CD14-positive monocyte (primary cell): ENCODE measurements at regions not wholly inside any gene's neighbourhood (a gene's known extent, or its start where the extent isn't known, plus 50 kb on each side); places are given as distances from the start of the nearest gene placed in this dataset.

Experiments used
- DNase-seq, 3 donors: peaks; one replicate each; pipeline ENCODE4 v3.0.0-alpha.2; 2011 to 2022
- H2AFZ ChIP-seq: 2 replicates; pipeline ENCODE4 v1.6.0; 2012; ENCODE audit warnings: mild to moderate bottlenecking, low read depth, low read length, inconsistent platforms; ENCODE audit not compliant: insufficient read depth, poor library complexity, severe bottlenecking
- H3K27ac ChIP-seq, 2 donors: 1 replicate in 1 of 2; 2 replicates in 1 of 2; pipeline ENCODE4 v1.5.1; 2012 to 2013; ENCODE audit warnings: low read length in 2 of 2, control low read depth in 1 of 2, inconsistent platforms in 1 of 2, low read depth in 1 of 2, mild to moderate bottlenecking in 1 of 2
- H3K27me3 ChIP-seq, 2 donors: one replicate each; pipeline versions ENCODE4 v1.6.0 to v1.6.1; 2011 to 2013; ENCODE audit warnings: low read length in 2 of 2; ENCODE audit not compliant: control insufficient read depth in 2 of 2, insufficient read depth in 2 of 2
- H3K36me3 ChIP-seq, 2 donors: replicated peaks in 1 of 2; 1 replicate in 1 of 2; 2 replicates in 1 of 2; pipeline versions ENCODE4 v1.5.1 to v1.6.1; 2012 to 2013; ENCODE audit warnings: low read length in 2 of 2, control low read depth in 1 of 2, inconsistent platforms in 1 of 2, mild to moderate bottlenecking in 1 of 2; ENCODE audit not compliant: insufficient read depth in 2 of 2, control insufficient read depth in 1 of 2
- H3K4me1 ChIP-seq, 2 donors: 1 replicate in 1 of 2; 2 replicates in 1 of 2; pipeline versions ENCODE4 v1.5.1 to v1.6.1; 2012 to 2013; ENCODE audit warnings: low read length in 2 of 2, control low read depth in 1 of 2, inconsistent platforms in 1 of 2, mild to moderate bottlenecking in 1 of 2, moderate library complexity in 1 of 2; ENCODE audit not compliant: insufficient read depth in 2 of 2, control insufficient read depth in 1 of 2
- H3K4me2 ChIP-seq: replicated peaks from 2 replicates; pipeline ENCODE3; 2012; ENCODE audit warnings: low read length, moderate library complexity, mild to moderate bottlenecking; ENCODE audit not compliant: poor library complexity, severe bottlenecking; ENCODE audit errors: extremely low read depth
- H3K4me3 ChIP-seq, 3 experiments: fragments of 200-600 bp in 1 of 3; sonication (generic) in 1 of 3; replicated peaks in 1 of 3; 1 replicate in 2 of 3; 2 replicates in 1 of 3; pipeline ENCODE4 v1.5.1; 2011 to 2013; ENCODE audit warnings: low read length in 3 of 3, mild to moderate bottlenecking in 3 of 3, control low read depth in 2 of 3, low read depth in 2 of 3, inconsistent platforms in 1 of 3, moderate library complexity in 1 of 3
- H3K79me2 ChIP-seq: 2 replicates; pipeline ENCODE4 v1.6.0; 2012; ENCODE audit warnings: mild to moderate bottlenecking, control low read depth, inconsistent platforms, low read length, moderate library complexity; ENCODE audit not compliant: insufficient read depth
- H3K9ac ChIP-seq: 2 replicates; pipeline ENCODE4 v1.6.0; 2017; ENCODE audit warnings: low read length, mild to moderate bottlenecking; ENCODE audit not compliant: insufficient read depth, poor library complexity, severe bottlenecking
- H3K9me3 ChIP-seq, 2 donors: replicated peaks in 1 of 2; 1 replicate in 1 of 2; 2 replicates in 1 of 2; pipeline versions ENCODE4 v1.5.1 to v1.6.1; 2012 to 2013; ENCODE audit warnings: low read length in 2 of 2, control low read depth in 1 of 2; ENCODE audit not compliant: control insufficient read depth in 1 of 2, insufficient read depth in 1 of 2
- H4K20me1 ChIP-seq: 2 replicates; pipeline ENCODE4 v1.6.0; 2012; ENCODE audit warnings: mild to moderate bottlenecking, low read length, control low read depth, moderate library complexity; ENCODE audit not compliant: insufficient read depth
- H3K27ac Mint-ChIP-seq, 7 donors: one replicate each; pipeline ENCODE4 v1.8.0; 2020; ENCODE audit warnings: mild to moderate bottlenecking in 7 of 7, mixed read lengths in 7 of 7, moderate library complexity in 6 of 7, inconsistent platforms in 2 of 7
- H3K27me3 Mint-ChIP-seq, 3 donors: one replicate each; pipeline ENCODE4 v1.8.0; 2021 to 2022; ENCODE audit warnings: low read depth in 3 of 3, mild to moderate bottlenecking in 3 of 3, mixed read lengths in 3 of 3, moderate library complexity in 3 of 3, inconsistent platforms in 1 of 3
- H3K36me3 Mint-ChIP-seq, 2 donors: one replicate each; pipeline ENCODE4 v1.8.0; 2020; ENCODE audit warnings: mixed read lengths in 2 of 2, inconsistent platforms in 1 of 2, mild to moderate bottlenecking in 1 of 2
- H3K4me1 Mint-ChIP-seq: one replicate; pipeline ENCODE4 v1.8.0; 2020; ENCODE audit warnings: mild to moderate bottlenecking, mixed read lengths
- H3K4me3 Mint-ChIP-seq, 2 donors: one replicate each; pipeline ENCODE4 v1.8.0; 2020; ENCODE audit warnings: mild to moderate bottlenecking in 2 of 2, mixed read lengths in 2 of 2, moderate library complexity in 1 of 2
- H3K9me3 Mint-ChIP-seq, 7 donors: one replicate each; pipeline ENCODE4 v1.8.0; 2020 to 2022; ENCODE audit warnings: mixed read lengths in 7 of 7, mild to moderate bottlenecking in 6 of 7, moderate library complexity in 6 of 7, inconsistent platforms in 2 of 7
- intact Hi-C, 2 donors: fragments of 100-400 bp; cut with micrococcal nuclease; formaldehyde crosslinking; loops; one replicate each; pipeline versions ENCODE4 v1.15.0 to v1.15.1; 2023
- TF ChIP-seq, protein P1 (sequence below): fragments of 200-600 bp; IDR thresholded peaks from one replicate; pipeline ENCODE4 v1.8.0; 2022; ENCODE audit warnings: antibody characterized with exemption, mild to moderate bottlenecking

DNA sequence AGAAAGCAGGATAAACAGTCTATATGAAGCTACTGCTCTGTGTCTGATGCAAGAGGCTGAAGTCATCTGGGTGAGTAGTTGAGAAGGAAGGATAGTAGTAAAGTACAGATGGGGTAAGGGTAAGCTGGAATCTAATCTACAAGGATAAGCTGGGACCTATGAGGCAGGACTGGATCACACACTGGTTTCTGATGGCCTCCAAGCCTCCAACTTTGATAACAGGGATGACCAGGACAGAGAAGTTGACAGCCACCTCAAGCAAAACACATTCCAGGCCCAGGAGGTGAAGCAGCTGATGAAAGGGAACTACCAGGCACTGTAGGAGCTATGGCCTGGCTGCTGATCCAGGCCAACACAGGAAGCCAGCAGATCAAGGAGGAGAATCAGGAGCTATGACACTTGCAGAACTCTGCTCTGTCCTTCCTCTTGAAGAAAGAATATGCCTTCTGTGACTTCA is 278.1 kb upstream of the TMEM229A start:
- intact Hi-C loops = no loop called here
- Mint-ChIP-seq H3K9me3 (peaks cover 0 to 4% (median 0%) of the 10 kb centered on the region in 7 donors), H3K4me1 (no peaks in the 10 kb centered on the region), H3K27me3 (no peaks in the 10 kb centered on the region), H3K4me3 (no peak overlapping the region), H3K36me3 (no peaks in the 10 kb centered on the region), H3K27ac (no peak overlapping the region)
- no peaks in the 10 kb centered on the region for H3K79me2 ChIP-seq
- no peak overlapping the region for H3K27ac ChIP-seq
- no peaks in the 10 kb centered on the region for H3K36me3 ChIP-seq
- no peaks in the 10 kb centered on the region for H3K9me3 ChIP-seq
- TF ChIP-seq, protein P1, sequence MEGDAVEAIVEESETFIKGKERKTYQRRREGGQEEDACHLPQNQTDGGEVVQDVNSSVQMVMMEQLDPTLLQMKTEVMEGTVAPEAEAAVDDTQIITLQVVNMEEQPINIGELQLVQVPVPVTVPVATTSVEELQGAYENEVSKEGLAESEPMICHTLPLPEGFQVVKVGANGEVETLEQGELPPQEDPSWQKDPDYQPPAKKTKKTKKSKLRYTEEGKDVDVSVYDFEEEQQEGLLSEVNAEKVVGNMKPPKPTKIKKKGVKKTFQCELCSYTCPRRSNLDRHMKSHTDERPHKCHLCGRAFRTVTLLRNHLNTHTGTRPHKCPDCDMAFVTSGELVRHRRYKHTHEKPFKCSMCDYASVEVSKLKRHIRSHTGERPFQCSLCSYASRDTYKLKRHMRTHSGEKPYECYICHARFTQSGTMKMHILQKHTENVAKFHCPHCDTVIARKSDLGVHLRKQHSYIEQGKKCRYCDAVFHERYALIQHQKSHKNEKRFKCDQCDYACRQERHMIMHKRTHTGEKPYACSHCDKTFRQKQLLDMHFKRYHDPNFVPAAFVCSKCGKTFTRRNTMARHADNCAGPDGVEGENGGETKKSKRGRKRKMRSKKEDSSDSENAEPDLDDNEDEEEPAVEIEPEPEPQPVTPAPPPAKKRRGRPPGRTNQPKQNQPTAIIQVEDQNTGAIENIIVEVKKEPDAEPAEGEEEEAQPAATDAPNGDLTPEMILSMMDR = no peak
- H3K27me3 ChIP-seq = no peaks in the 10 kb centered on the region
- H3K4me3 ChIP-seq = no peak overlapping the region
- no peak overlapping the region for H3K9ac ChIP-seq
- no peaks in the 10 kb centered on the region for H3K4me1 ChIP-seq
- no peak for DNase-seq
- no peaks in the 10 kb centered on the region for H4K20me1 ChIP-seq
- H3K4me2 ChIP-seq = no peak overlapping the region
- no peak overlapping the region for H2AFZ ChIP-seq

GRCh38 chr7:124308384-124308783 is 275.5 kb upstream of the TMEM229A start:
- Histone ChIP-seq H3K9ac (no peak overlapping the region), H3K79me2 (no peaks in the 10 kb centered on the region), H3K9me3 (peaks cover 5 to 7% of the 10 kb centered on the region in 2 donors), H3K27me3 (no peaks in the 10 kb centered on the region), H3K4me1 (no peaks in the 10 kb centered on the region), H2AFZ (no peak overlapping the region), H3K4me2 (no peak overlapping the region), H3K36me3 (no peaks in the 10 kb centered on the region), H3K4me3 (no peak overlapping the region), H3K27ac (no peak overlapping the region), H4K20me1 (no peaks in the 10 kb centered on the region)
- Mint-ChIP-seq H3K27ac (no peak overlapping the region), H3K27me3 (no peaks in the 10 kb centered on the region), H3K4me3 (no peak overlapping the region), H3K9me3 (peaks cover 0 to 6% (median 4%) of the 10 kb centered on the region in 7 donors), H3K4me1 (no peaks in the 10 kb centered on the region), H3K36me3 (no peaks in the 10 kb centered on the region)
- TF ChIP-seq, protein P1 = no peak
- intact Hi-C loops = no loop called here
- DNase-seq = no peak
